Keratinocyte (primary cell): ENCODE measurements at regions not wholly inside any gene's neighbourhood (a gene's known extent, or its start where the extent isn't known, plus 50 kb on each side); places are given as distances from the start of the nearest gene placed in this dataset.

Source experiments
- DNase-seq: peaks from one replicate; pipeline ENCODE4 v3.0.0-alpha.2; 2011; ENCODE audit warnings: low read depth, missing footprints, low spot score
- FAIRE-seq: peaks from 2 replicates; lab custom pipeline; 2011; peaks lifted over from hg19 to GRCh38; lab: Jason Lieb, UNC
- H2AFZ ChIP-seq: 2 replicates; pipeline ENCODE4 v1.6.0; 2012; ENCODE audit warnings: low read length, control low read depth, inconsistent platforms; ENCODE audit not compliant: control insufficient read depth
- H3K27ac ChIP-seq: 2 replicates; pipeline ENCODE4 v1.5.1; 2011; ENCODE audit warnings: low read length; ENCODE audit not compliant: control insufficient read depth, insufficient read depth
- H3K27me3 ChIP-seq: 3 replicates; pipeline ENCODE4 v1.6.0; 2011; ENCODE audit warnings: low read length; ENCODE audit not compliant: control insufficient read depth, insufficient read depth; ENCODE audit errors: extremely low read depth
- H3K36me3 ChIP-seq, 2 experiments: 2 replicates in 1 of 2; 3 replicates in 1 of 2; pipeline ENCODE4 v1.5.1; 2011; ENCODE audit warnings: low read length in 2 of 2, mild to moderate bottlenecking in 1 of 2; ENCODE audit not compliant: control insufficient read depth in 2 of 2, insufficient read depth in 2 of 2; ENCODE audit errors: extremely low read depth in 1 of 2
- H3K4me1 ChIP-seq: 3 replicates; pipeline ENCODE4 v1.5.1; 2011; ENCODE audit warnings: low read length; ENCODE audit not compliant: control insufficient read depth, insufficient read depth; ENCODE audit errors: extremely low read depth
- H3K4me2 ChIP-seq: 3 replicates; pipeline ENCODE4 v1.6.0; 2011; ENCODE audit warnings: low read depth, low read length; ENCODE audit not compliant: control insufficient read depth, insufficient read depth; ENCODE audit errors: extremely low read depth
- H3K4me3 ChIP-seq, 3 experiments: fragments of 200-600 bp in 1 of 3; sonication (generic) in 1 of 3; 2 replicates in 2 of 3; 3 replicates in 1 of 3; pipeline ENCODE4 v1.5.1; 2011 to 2016; ENCODE audit warnings: low read length in 3 of 3, mild to moderate bottlenecking in 3 of 3, control low read depth in 2 of 3, inconsistent platforms in 1 of 3, low read depth in 1 of 3, mixed read lengths in 1 of 3, mixed run types in 1 of 3, moderate library complexity in 1 of 3; ENCODE audit not compliant: control insufficient read depth in 2 of 3, insufficient read depth in 2 of 3; ENCODE audit errors: extremely low read depth in 1 of 3
- H3K79me2 ChIP-seq: 2 replicates; pipeline ENCODE4 v1.6.0; 2012; ENCODE audit warnings: low read length; ENCODE audit not compliant: control insufficient read depth, insufficient read depth
- H3K9ac ChIP-seq: 3 replicates; pipeline ENCODE4 v1.6.0; 2011; ENCODE audit warnings: low read length; ENCODE audit not compliant: control insufficient read depth, insufficient read depth; ENCODE audit errors: extremely low read depth
- H3K9me1 ChIP-seq: 3 replicates; pipeline ENCODE4 v1.6.0; 2011; ENCODE audit warnings: low read length; ENCODE audit not compliant: control insufficient read depth, insufficient read depth; ENCODE audit errors: extremely low read depth
- H3K9me3 ChIP-seq: 2 replicates; pipeline ENCODE4 v1.5.1; 2012; ENCODE audit warnings: low read depth, low read length; ENCODE audit not compliant: control insufficient read depth
- H4K20me1 ChIP-seq: 3 replicates; pipeline ENCODE4 v1.6.0; 2011; ENCODE audit warnings: low read length; ENCODE audit not compliant: control insufficient read depth, insufficient read depth; ENCODE audit errors: extremely low read depth
- EZH2 ChIP-seq: IDR thresholded peaks from one replicate; pipeline ENCODE4 v1.6.1; 2012; ENCODE audit warnings: inconsistent platforms, mild to moderate bottlenecking, low read length, moderate library complexity
- dilution Hi-C: fragments of 300-500 bp; cut with MboI; formaldehyde crosslinking; loops from one replicate; pipeline ENCODE4 v1.7.0; 2020; ENCODE audit warnings: low sequenced_read_pairs; ENCODE audit not compliant: extremely low pct_ligation_motif_present
- TF ChIP-seq, protein P1 (sequence below), 3 experiments: IDR thresholded peaks in 1 of 3; conservative IDR thresholded peaks in 1 of 3; optimal IDR thresholded peaks in 1 of 3; 2 replicates in 2 of 3; 3 replicates in 1 of 3; pipeline versions ENCODE3 to v1.5.1; 2011; ENCODE audit warnings: low read length in 3 of 3, mild to moderate bottlenecking in 3 of 3, moderate library complexity in 2 of 3, control low read depth in 1 of 3, inconsistent platforms in 1 of 3; ENCODE audit not compliant: insufficient read depth in 2 of 3; ENCODE audit errors: extremely low read depth in 1 of 3

- H3K79me2 ChIP-seq = no peaks in the 10 kb centered on the region
- DNase-seq = no peak
- H3K4me3 ChIP-seq = no peak overlapping the region
- H3K9me1 ChIP-seq = no peaks in the 10 kb centered on the region
- H3K9ac ChIP-seq = no peak overlapping the region
- H3K27me3 ChIP-seq = no peaks in the 10 kb centered on the region
- dilution Hi-C loops = no loop called here
- H3K4me1 ChIP-seq = peaks cover 3% of the 10 kb centered on the region
- H3K9me3 ChIP-seq = no peaks in the 10 kb centered on the region
- no peak overlapping the region for H3K4me2 ChIP-seq
- H2AFZ ChIP-seq = no peak overlapping the region
- TF ChIP-seq, protein P1, sequence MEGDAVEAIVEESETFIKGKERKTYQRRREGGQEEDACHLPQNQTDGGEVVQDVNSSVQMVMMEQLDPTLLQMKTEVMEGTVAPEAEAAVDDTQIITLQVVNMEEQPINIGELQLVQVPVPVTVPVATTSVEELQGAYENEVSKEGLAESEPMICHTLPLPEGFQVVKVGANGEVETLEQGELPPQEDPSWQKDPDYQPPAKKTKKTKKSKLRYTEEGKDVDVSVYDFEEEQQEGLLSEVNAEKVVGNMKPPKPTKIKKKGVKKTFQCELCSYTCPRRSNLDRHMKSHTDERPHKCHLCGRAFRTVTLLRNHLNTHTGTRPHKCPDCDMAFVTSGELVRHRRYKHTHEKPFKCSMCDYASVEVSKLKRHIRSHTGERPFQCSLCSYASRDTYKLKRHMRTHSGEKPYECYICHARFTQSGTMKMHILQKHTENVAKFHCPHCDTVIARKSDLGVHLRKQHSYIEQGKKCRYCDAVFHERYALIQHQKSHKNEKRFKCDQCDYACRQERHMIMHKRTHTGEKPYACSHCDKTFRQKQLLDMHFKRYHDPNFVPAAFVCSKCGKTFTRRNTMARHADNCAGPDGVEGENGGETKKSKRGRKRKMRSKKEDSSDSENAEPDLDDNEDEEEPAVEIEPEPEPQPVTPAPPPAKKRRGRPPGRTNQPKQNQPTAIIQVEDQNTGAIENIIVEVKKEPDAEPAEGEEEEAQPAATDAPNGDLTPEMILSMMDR (optimal IDR thresholded peaks at IDR 0.05 in 1 of 3, IDR thresholded peaks at IDR 0.05 in 1 of 3, conservative IDR thresholded peaks at IDR 0.05 in 1 of 3; ENCODE audit: extremely low read depth in 1 of 3, insufficient read depth in 2 of 3, low read length in 3 of 3) = no peak
- no peak for TF ChIP-seq EZH2
- H4K20me1 ChIP-seq = no peaks in the 10 kb centered on the region
- no peak overlapping the region for H3K27ac ChIP-seq
- no peaks in the 10 kb centered on the region for H3K36me3 ChIP-seq
- no peak for FAIRE-seq
Measured at GRCh38 chr7:46864716-46865115, 717.2 kb downstream of the TNS3 start.

GRCh38 chr7:46859963-46860475, 721.9 kb downstream of the TNS3 start:
- no peak overlapping the region for H3K4me2 ChIP-seq
- no peaks in the 10 kb centered on the region for H3K27me3 ChIP-seq
- H3K9me1 ChIP-seq = no peaks in the 10 kb centered on the region
- no peaks in the 10 kb centered on the region for H3K36me3 ChIP-seq
- peaks cover 3% of the 10 kb centered on the region for H3K4me1 ChIP-seq
- H4K20me1 ChIP-seq = no peaks in the 10 kb centered on the region
- DNase-seq (no peak), FAIRE-seq (peak; percentile 61)
- H3K9me3 ChIP-seq = no peaks in the 10 kb centered on the region
- TF ChIP-seq, protein P1 (optimal IDR thresholded peaks at IDR 0.05 in 1 of 3, IDR thresholded peaks at IDR 0.05 in 1 of 3, conservative IDR thresholded peaks at IDR 0.05 in 1 of 3; ENCODE audit: extremely low read depth in 1 of 3, insufficient read depth in 2 of 3, low read length in 3 of 3) = no peak
- TF ChIP-seq EZH2 = no peak
- H2AFZ ChIP-seq = peak overlapping the region; percentile 77
- H3K4me3 ChIP-seq = no peak overlapping the region
- H3K9ac ChIP-seq = no peak overlapping the region
- dilution Hi-C loops = no loop called here
- H3K27ac ChIP-seq = no peak overlapping the region
- no peaks in the 10 kb centered on the region for H3K79me2 ChIP-seq
